ENCODE measurements at regions not wholly inside any gene's neighbourhood (a gene's known extent, or its start where the extent isn't known, plus 50 kb on each side); places are given as distances from the start of the nearest gene placed in this dataset.

GRCh38 chr20:57960803-57961575 lies 251.2 kb upstream of the PMEPA1 start:
- Histone ChIP-seq H3K36me3 (no peaks in the 10 kb centered on the region), H3K9me3 (no peaks in the 10 kb centered on the region), H3K27ac (no peak overlapping the region), H3K27me3 (ENCODE audit: low read depth) (no peaks in the 10 kb centered on the region), H3K4me3 (no peak overlapping the region), H3K4me1 (no peaks in the 10 kb centered on the region)
- DNase-seq, result no peak
- ATAC-seq, result no peak
- intact Hi-C loops (cut with DNase I), result no loop called here
- TF ChIP-seq, protein P1, sequence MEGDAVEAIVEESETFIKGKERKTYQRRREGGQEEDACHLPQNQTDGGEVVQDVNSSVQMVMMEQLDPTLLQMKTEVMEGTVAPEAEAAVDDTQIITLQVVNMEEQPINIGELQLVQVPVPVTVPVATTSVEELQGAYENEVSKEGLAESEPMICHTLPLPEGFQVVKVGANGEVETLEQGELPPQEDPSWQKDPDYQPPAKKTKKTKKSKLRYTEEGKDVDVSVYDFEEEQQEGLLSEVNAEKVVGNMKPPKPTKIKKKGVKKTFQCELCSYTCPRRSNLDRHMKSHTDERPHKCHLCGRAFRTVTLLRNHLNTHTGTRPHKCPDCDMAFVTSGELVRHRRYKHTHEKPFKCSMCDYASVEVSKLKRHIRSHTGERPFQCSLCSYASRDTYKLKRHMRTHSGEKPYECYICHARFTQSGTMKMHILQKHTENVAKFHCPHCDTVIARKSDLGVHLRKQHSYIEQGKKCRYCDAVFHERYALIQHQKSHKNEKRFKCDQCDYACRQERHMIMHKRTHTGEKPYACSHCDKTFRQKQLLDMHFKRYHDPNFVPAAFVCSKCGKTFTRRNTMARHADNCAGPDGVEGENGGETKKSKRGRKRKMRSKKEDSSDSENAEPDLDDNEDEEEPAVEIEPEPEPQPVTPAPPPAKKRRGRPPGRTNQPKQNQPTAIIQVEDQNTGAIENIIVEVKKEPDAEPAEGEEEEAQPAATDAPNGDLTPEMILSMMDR (IDR thresholded peaks at IDR 0.05), result no peak

GRCh38 chr20:57959589-57959988 lies 249.8 kb upstream of the PMEPA1 start:
- H3K36me3 ChIP-seq, result no peaks in the 10 kb centered on the region
- H3K27ac ChIP-seq, result no peak overlapping the region
- TF ChIP-seq, protein P1 (IDR thresholded peaks at IDR 0.05), result no peak
- ATAC-seq (no peak), DNase-seq (no peak)
- intact Hi-C loops (cut with DNase I), result no loop called here
- no peak overlapping the region for H3K4me3 ChIP-seq
- no peaks in the 10 kb centered on the region for H3K27me3 ChIP-seq (ENCODE audit: low read depth)
- H3K9me3 ChIP-seq, result no peaks in the 10 kb centered on the region
- no peaks in the 10 kb centered on the region for H3K4me1 ChIP-seq

DNA sequence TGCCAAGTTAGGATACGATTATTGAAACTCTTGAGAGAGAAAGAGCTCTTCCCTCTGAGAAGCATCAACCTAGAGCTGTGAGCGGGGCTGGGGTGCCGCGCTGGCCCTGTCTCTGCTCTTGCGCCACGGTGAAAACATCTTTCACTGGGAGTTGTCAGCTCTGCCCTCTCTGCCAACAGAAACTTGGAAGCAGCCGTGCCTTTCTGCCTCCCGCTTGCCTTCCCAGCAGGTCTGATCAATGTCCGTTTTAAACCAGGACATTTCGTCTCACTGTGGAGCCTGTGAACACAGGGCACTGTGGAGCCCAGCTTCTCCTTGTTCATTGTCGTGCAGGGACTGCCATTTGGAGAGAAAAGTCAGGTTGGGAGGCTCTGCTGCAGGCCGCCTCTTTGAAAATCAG lies 249.2 kb upstream of the PMEPA1 start:
- intact Hi-C loops (cut with DNase I), result no loop called here
- no peak for ATAC-seq
- no peaks in the 10 kb centered on the region for H3K27me3 ChIP-seq (ENCODE audit: low read depth)
- DNase-seq, result no peak
- no peaks in the 10 kb centered on the region for H3K4me1 ChIP-seq
- TF ChIP-seq, protein P1 (IDR thresholded peaks at IDR 0.05), result no peak
- no peak overlapping the region for H3K4me3 ChIP-seq
- H3K36me3 ChIP-seq, result no peaks in the 10 kb centered on the region
- no peak overlapping the region for H3K27ac ChIP-seq
- H3K9me3 ChIP-seq, result no peaks in the 10 kb centered on the region

DNA sequence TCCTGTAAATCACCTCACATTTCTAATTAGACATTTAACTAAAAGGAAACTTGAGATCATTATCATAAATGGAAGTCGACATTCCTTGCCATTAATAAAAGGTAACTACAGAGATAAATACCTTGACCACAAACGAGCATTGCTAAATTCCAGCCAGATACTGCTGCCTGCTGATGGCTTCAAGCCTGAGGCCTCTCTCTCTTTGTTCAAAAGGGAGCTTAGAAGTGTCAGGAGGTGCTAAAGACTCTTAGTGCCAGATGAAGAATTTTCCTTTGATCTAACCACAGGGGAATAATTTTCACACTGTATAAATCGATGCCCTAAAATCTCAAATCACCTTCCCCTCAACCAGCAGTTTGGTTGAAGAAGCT lies 248.2 kb upstream of the PMEPA1 start:
- Histone ChIP-seq H3K4me1 (no peaks in the 10 kb centered on the region), H3K36me3 (no peaks in the 10 kb centered on the region), H3K27me3 (ENCODE audit: low read depth) (no peaks in the 10 kb centered on the region), H3K27ac (no peak overlapping the region), H3K4me3 (no peak overlapping the region), H3K9me3 (no peaks in the 10 kb centered on the region)
- no peak for ATAC-seq
- TF ChIP-seq, protein P1 (IDR thresholded peaks at IDR 0.05), result no peak
- intact Hi-C loops (cut with DNase I), result no loop called here
- DNase-seq, result no peak

DNA sequence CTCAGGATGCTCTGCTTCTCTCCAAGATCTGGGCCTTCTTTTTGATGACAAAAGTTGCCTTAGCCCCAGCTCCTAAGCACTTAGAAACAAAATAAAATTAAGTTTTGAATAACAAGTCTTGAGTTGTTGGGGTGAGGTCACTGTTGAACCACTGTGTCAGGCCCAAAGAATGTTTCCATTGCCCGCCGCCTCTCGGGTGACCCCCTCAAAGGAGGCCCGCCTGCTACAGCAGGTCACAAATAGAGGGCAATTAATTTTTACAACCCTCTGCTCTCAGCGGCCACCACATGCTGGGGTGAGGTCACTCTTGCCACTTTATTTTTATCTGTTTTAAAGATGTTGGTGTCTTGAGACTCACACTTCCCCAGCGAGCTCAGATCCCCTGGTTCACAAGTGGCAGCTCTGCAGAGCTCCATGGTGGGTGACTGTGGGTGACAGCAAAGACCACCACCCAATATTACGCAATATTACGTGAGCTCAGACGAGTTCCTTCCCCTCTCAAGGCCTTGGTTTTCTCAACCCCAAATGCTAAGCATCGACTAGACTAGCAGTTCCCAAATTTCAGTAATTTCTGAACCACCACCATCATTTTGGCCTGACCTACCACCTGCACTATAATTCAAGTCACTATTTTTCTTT lies 247.7 kb upstream of the PMEPA1 start:
- H3K9me3 ChIP-seq, result no peaks in the 10 kb centered on the region
- no peaks in the 10 kb centered on the region for H3K4me1 ChIP-seq
- TF ChIP-seq, protein P1 (IDR thresholded peaks at IDR 0.05), result no peak
- H3K27me3 ChIP-seq (ENCODE audit: low read depth), result no peaks in the 10 kb centered on the region
- intact Hi-C loops (cut with DNase I), result no loop called here
- DNase-seq (no peak), ATAC-seq (no peak)
- H3K4me3 ChIP-seq, result no peak overlapping the region
- H3K27ac ChIP-seq, result no peak overlapping the region
- H3K36me3 ChIP-seq, result no peaks in the 10 kb centered on the region
